PC-9 (cell line): ENCODE measurements at regions not wholly inside any gene's neighbourhood (a gene's known extent, or its start where the extent isn't known, plus 50 kb on each side); places are given as distances from the start of the nearest gene placed in this dataset.

Experiments
- BruUV-seq: library from RNA; stranded (reverse); fragments of 400-500 nt; replicated peaks from 2 replicates; lab custom pipeline; 2021; lab: Mats Ljungman, UMichigan
- CTCF ChIA-PET: fragments of 300-600 bp; sonication (Branson Sonifier 250); formaldehyde crosslinking; loops from one replicate; lab custom pipeline; 2022; ENCODE audit warnings: antibody characterized with exemption; lab: Charles Lee
- POLR2A ChIA-PET: fragments of 300-600 bp; sonication (Branson Sonifier 250); formaldehyde crosslinking; loops from one replicate; lab custom pipeline; 2022; ENCODE audit warnings: antibody characterized with exemption; ENCODE audit not compliant: unreplicated experiment; lab: Charles Lee
- DNase-seq, 2 experiments: peaks; one replicate each; pipeline versions ENCODE4 v3.0.0 to v3.0.0-alpha.2; 2015 to 2022; ENCODE audit warnings: mixed read lengths in 1 of 2
- H2AFZ ChIP-seq: fragments of 200-600 bp; sonication (generic); 2 replicates; pipeline ENCODE4 v1.8.1; 2017; ENCODE audit warnings: antibody characterized with exemption
- H3F3A ChIP-seq: fragments of 200-600 bp; sonication (generic); 2 replicates; pipeline ENCODE4 v1.8.1; 2017; ENCODE audit warnings: antibody characterized with exemption, mild to moderate bottlenecking, low read depth; ENCODE audit not compliant: insufficient read depth
- H3K27ac ChIP-seq: fragments of 200-600 bp; sonication (generic); 2 replicates; pipeline ENCODE4 v1.6.1; 2016; ENCODE audit warnings: mixed run types
- H3K27me3 ChIP-seq: fragments of 200-600 bp; sonication (generic); 2 replicates; pipeline ENCODE4 v1.6.1; 2016; ENCODE audit warnings: low read depth, mixed run types; ENCODE audit not compliant: insufficient read depth
- H3K36me3 ChIP-seq: fragments of 200-600 bp; sonication (generic); 2 replicates; pipeline ENCODE4 v1.6.1; 2016; ENCODE audit warnings: low read depth, mixed run types
- H3K4me1 ChIP-seq: fragments of 200-600 bp; sonication (generic); replicated peaks from 2 replicates; pipeline ENCODE4 v1.6.1; 2016; ENCODE audit warnings: mixed run types; ENCODE audit not compliant: insufficient read depth
- H3K4me2 ChIP-seq: fragments of 200-600 bp; sonication (generic); 2 replicates; pipeline ENCODE4 v1.6.1; 2017; ENCODE audit warnings: mixed run types
- H3K4me3 ChIP-seq: fragments of 200-600 bp; sonication (generic); 2 replicates; pipeline ENCODE4 v1.6.1; 2016; ENCODE audit warnings: mixed run types
- H3K79me2 ChIP-seq: fragments of 200-600 bp; sonication (generic); 2 replicates; pipeline ENCODE4 v1.6.1; 2017; ENCODE audit warnings: low read depth, mixed run types
- H3K9me2 ChIP-seq: fragments of 200-600 bp; sonication (generic); 2 replicates; pipeline ENCODE4 v1.8.1; 2017; ENCODE audit warnings: mild to moderate bottlenecking; ENCODE audit not compliant: insufficient read depth
- H3K9me3 ChIP-seq: fragments of 200-600 bp; sonication (generic); 2 replicates; pipeline ENCODE4 v1.8.1; 2016; ENCODE audit warnings: low read depth; ENCODE audit not compliant: insufficient read depth
- H4K20me1 ChIP-seq: fragments of 200-600 bp; sonication (generic); 2 replicates; pipeline ENCODE4 v1.8.1; 2017; ENCODE audit not compliant: insufficient read depth
- EZH2 ChIP-seq: fragments of 200-600 bp; sonication (generic); IDR thresholded peaks from 2 replicates; pipeline ENCODE4 v1.8.0; 2017; ENCODE audit warnings: antibody characterized with exemption, low read depth
- intact Hi-C: fragments of 100-400 bp; cut with micrococcal nuclease; formaldehyde crosslinking; loops from one replicate; pipeline ENCODE4 v1.10.0; 2022; ENCODE audit not compliant: unreplicated experiment
- TF ChIP-seq, protein P1 (sequence below): fragments of 200-600 bp; sonication (generic); conservative IDR thresholded peaks from 2 replicates; pipeline ENCODE4 v1.6.1; 2017; ENCODE audit warnings: mixed run types, antibody characterized with exemption, mild to moderate bottlenecking, moderate library complexity

DNA sequence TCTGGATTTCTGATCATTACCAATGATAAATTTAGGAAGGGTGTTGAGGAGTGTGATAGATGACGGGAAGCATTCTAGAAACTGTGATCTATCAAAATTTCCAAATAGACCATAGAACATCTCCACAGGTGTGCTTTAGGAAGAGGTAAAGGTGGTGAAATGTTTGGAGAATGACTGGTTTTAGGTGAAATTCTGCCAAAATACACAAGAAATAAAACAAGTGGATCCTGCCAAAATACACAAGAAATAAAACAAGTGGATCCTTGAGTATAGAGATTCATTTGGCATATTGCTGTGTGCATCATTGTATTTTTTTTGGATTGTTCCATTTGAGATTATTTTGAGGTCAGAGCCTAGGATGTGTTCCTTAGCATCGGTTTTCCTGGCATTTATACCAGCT is 88.3 kb upstream of the CTNND2 start:
- H3K4me3 ChIP-seq = no peak overlapping the region
- TF ChIP-seq, protein P1, sequence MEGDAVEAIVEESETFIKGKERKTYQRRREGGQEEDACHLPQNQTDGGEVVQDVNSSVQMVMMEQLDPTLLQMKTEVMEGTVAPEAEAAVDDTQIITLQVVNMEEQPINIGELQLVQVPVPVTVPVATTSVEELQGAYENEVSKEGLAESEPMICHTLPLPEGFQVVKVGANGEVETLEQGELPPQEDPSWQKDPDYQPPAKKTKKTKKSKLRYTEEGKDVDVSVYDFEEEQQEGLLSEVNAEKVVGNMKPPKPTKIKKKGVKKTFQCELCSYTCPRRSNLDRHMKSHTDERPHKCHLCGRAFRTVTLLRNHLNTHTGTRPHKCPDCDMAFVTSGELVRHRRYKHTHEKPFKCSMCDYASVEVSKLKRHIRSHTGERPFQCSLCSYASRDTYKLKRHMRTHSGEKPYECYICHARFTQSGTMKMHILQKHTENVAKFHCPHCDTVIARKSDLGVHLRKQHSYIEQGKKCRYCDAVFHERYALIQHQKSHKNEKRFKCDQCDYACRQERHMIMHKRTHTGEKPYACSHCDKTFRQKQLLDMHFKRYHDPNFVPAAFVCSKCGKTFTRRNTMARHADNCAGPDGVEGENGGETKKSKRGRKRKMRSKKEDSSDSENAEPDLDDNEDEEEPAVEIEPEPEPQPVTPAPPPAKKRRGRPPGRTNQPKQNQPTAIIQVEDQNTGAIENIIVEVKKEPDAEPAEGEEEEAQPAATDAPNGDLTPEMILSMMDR = no peak
- TF ChIP-seq EZH2 = no peak
- CTCF ChIA-PET = no interaction called here
- H4K20me1 ChIP-seq = no peaks in the 10 kb centered on the region
- H3F3A ChIP-seq = no peaks in the 10 kb centered on the region
- H3K4me1 ChIP-seq = no peaks in the 10 kb centered on the region
- H3K27me3 ChIP-seq = no peaks in the 10 kb centered on the region
- intact Hi-C loops = no loop called here
- no peak overlapping the region for H2AFZ ChIP-seq
- H3K9me2 ChIP-seq = no peaks in the 10 kb centered on the region
- H3K79me2 ChIP-seq = no peaks in the 10 kb centered on the region
- POLR2A ChIA-PET = no interaction called here
- BruUV-seq = no TSS peak
- no peak for DNase-seq
- H3K36me3 ChIP-seq = no peaks in the 10 kb centered on the region
- H3K27ac ChIP-seq = no peak overlapping the region
- H3K9me3 ChIP-seq = no peaks in the 10 kb centered on the region
- no peak overlapping the region for H3K4me2 ChIP-seq

DNA sequence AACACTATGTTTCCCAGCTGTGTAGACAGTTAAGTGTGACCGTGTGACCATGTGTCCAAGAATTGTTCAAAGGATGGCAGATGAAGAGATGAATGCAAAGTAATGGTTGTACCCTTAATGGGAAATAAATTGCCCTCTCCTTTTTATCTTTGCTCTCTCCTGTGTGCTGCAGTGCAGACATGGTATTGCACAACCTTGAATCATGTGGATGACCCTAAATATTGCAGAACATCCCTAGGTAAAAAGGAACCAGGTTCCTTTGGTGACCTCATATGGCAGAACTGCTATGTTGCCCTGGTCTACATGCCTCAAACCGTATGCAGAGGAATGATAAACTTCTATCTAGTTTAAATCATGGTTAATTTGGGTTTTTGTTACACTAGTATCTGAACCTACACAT is 81.7 kb upstream of the CTNND2 start:
- Histone ChIP-seq H3K9me2 (no peaks in the 10 kb centered on the region), H3K9me3 (no peaks in the 10 kb centered on the region), H4K20me1 (peaks cover 5% of the 10 kb centered on the region; the same call in 1 of the 2 replicates), H3K79me2 (no peaks in the 10 kb centered on the region), H3K27me3 (no peaks in the 10 kb centered on the region), H3K4me1 (no peaks in the 10 kb centered on the region), H2AFZ (no peak overlapping the region), H3K27ac (no peak overlapping the region), H3K36me3 (no peaks in the 10 kb centered on the region), H3K4me3 (no peak overlapping the region), H3K4me2 (no peak overlapping the region), H3F3A (no peaks in the 10 kb centered on the region)
- no peak for DNase-seq
- ChIA-PET CTCF (no interaction called here), POLR2A (no interaction called here)
- intact Hi-C loops = no loop called here
- TF ChIP-seq, protein P1 = no peak
- TF ChIP-seq EZH2 = no peak
- BruUV-seq = no TSS peak

- ChIA-PET CTCF (no interaction called here), POLR2A (no interaction called here)
- no peaks in the 10 kb centered on the region for H3K4me1 ChIP-seq
- no peaks in the 10 kb centered on the region for H3K9me3 ChIP-seq
- no peak for DNase-seq
- no peaks in the 10 kb centered on the region for H3K27me3 ChIP-seq
- H3K4me3 ChIP-seq = no peak overlapping the region
- no TSS peak for BruUV-seq
- H3K27ac ChIP-seq = no peak overlapping the region
- H4K20me1 ChIP-seq = peaks cover 5% of the 10 kb centered on the region; the same call in 1 of the 2 replicates
- TF ChIP-seq EZH2 = no peak
- TF ChIP-seq, protein P1 = no peak
- H3K9me2 ChIP-seq = no peaks in the 10 kb centered on the region
- H3K36me3 ChIP-seq = no peaks in the 10 kb centered on the region
- no peak overlapping the region for H2AFZ ChIP-seq
- intact Hi-C loops = no loop called here
- H3K4me2 ChIP-seq = no peak overlapping the region
- H3F3A ChIP-seq = no peaks in the 10 kb centered on the region
- H3K79me2 ChIP-seq = no peaks in the 10 kb centered on the region
These were observed 80.0 kb upstream of the CTNND2 start for GRCh38 chr5:11984196-11984595.
